ENCODE measurements at regions not wholly inside any gene's neighbourhood (a gene's known extent, or its start where the extent isn't known, plus 50 kb on each side); places are given as distances from the start of the nearest gene placed in this dataset.

GRCh38 chr6:78025502-78025901, 372.7 kb downstream of the MEI4 start:
- Histone ChIP-seq H2AFZ (ENCODE audit: low read depth) (no peak overlapping the region), H3K4me1 (ENCODE audit: control insufficient read depth in 1 of 2, insufficient read depth in 2 of 2, low read depth in 1 of 2, low read length in 1 of 2) (no peaks in the 10 kb centered on the region), H3F3A (replicated peaks; ENCODE audit: insufficient read depth) (no peaks in the 10 kb centered on the region), H3K4me3 (ENCODE audit: low read depth in 2 of 2, low read length in 1 of 2) (no peak overlapping the region), H3K27me3 (ENCODE audit: insufficient read depth) (no peaks in the 10 kb centered on the region), H3K79me2 (ENCODE audit: insufficient read depth) (no peaks in the 10 kb centered on the region), H3K4me2 (no peak overlapping the region), H4K20me1 (ENCODE audit: insufficient read depth) (no peaks in the 10 kb centered on the region), H3K9ac (no peak overlapping the region), H3K9me2 (no peaks in the 10 kb centered on the region), H3K36me3 (replicated peaks in 1 of 2; ENCODE audit: control insufficient read depth in 1 of 2, insufficient read depth in 2 of 2, low read length in 1 of 2) (no peaks in the 10 kb centered on the region), H3K9me3 (no peaks in the 10 kb centered on the region), H3K27ac (ENCODE audit: low read depth in 2 of 2, low read length in 1 of 2) (no peak overlapping the region)
- ChIA-PET POLR2A (no interaction called here), CTCF (no interaction called here)
- DNase-seq, result no peak
- TF ChIP-seq GATA2 (CRISPR knock-in tag; IDR thresholded peaks at IDR 0.05), result no peak
- TF ChIP-seq PBX3 (IDR thresholded peaks at IDR 0.05), result no peak
- TF ChIP-seq RCOR1 (IDR thresholded peaks at IDR 0.05; ENCODE audit: low read length), result no peak
- no peak for TF ChIP-seq RFX5 (IDR thresholded peaks at IDR 0.05; ENCODE audit: low read length)
- TF ChIP-seq GABPA (IDR thresholded peaks at IDR 0.05; ENCODE audit: low read depth), result no peak
- TF ChIP-seq FOXM1 (IDR thresholded peaks at IDR 0.05; ENCODE audit: low read depth), result no peak
- TF ChIP-seq NFIC (IDR thresholded peaks at IDR 0.05; ENCODE audit: borderline replicate concordance), result no peak
- no peak for TF ChIP-seq TCF12 (IDR thresholded peaks at IDR 0.05)
- no peak for TF ChIP-seq POLR2AphosphoS5 (IDR thresholded peaks at IDR 0.05; ENCODE audit: low read depth, low read length)
- no peak for TF ChIP-seq ZBTB33 (IDR thresholded peaks at IDR 0.05; ENCODE audit: borderline replicate concordance, low read depth)
- TF ChIP-seq REST (IDR thresholded peaks at IDR 0.05; ENCODE audit: low read depth, low read length), result no peak
- no peak for TF ChIP-seq NRF1 (IDR thresholded peaks at IDR 0.05; ENCODE audit: low read depth, low read length)
- no peak for TF ChIP-seq SIN3A (IDR thresholded peaks at IDR 0.05; ENCODE audit: borderline replicate concordance, low read depth, low read length)
- no peak for TF ChIP-seq CHD2 (IDR thresholded peaks at IDR 0.05; ENCODE audit: low read length, partially characterized antibody)
- no peak for TF ChIP-seq ELF1 (IDR thresholded peaks at IDR 0.05)
- no peak for TF ChIP-seq USF2 (IDR thresholded peaks at IDR 0.05; ENCODE audit: borderline replicate concordance, low read depth, low read length)
